ENCODE measurements at regions not wholly inside any gene's neighbourhood (a gene's known extent, or its start where the extent isn't known, plus 50 kb on each side); places are given as distances from the start of the nearest gene placed in this dataset.
"Not testable (repeated sequence)": the region's sequence is repeated elsewhere in the genome, so short reads cannot be mapped to it uniquely, and the experiment has no call there.

- no peak for DNase-seq
Measured at GRCh38 chr5:124929000-124929399, 182.6 kb upstream of the ZNF608 start.

- DNase-seq: no peak
Measured at GRCh38 chr5:124932791-124933600, 186.6 kb upstream of the ZNF608 start.

GRCh38 chr5:124935065-124935464 is 188.6 kb upstream of the ZNF608 start:
- no peak for DNase-seq

- DNase-seq: no peak
Measured at GRCh38 chr5:124936626-124936933, 190.1 kb upstream of the ZNF608 start.

- DNase-seq: no peak
Measured at GRCh38 chr5:124941051-124942049, 194.9 kb upstream of the ZNF608 start.

- no peak for DNase-seq
Measured at GRCh38 chr5:124948062-124948753, 201.8 kb upstream of the ZNF608 start.

GRCh38 chr5:124948754-124949275 is 202.4 kb upstream of the ZNF608 start:
- DNase-seq: no peak

- no peak for DNase-seq
Measured at GRCh38 chr5:124949862-124950261, 203.4 kb upstream of the ZNF608 start.

GRCh38 chr5:124951105-124951504 is 204.7 kb upstream of the ZNF608 start:
- no peak for DNase-seq

GRCh38 chr5:124951661-124952060 is 205.2 kb upstream of the ZNF608 start:
- DNase-seq: no peak

GRCh38 chr5:124952079-124952478 is 205.6 kb upstream of the ZNF608 start:
- no peak for DNase-seq

- no peak for DNase-seq
Measured at GRCh38 chr5:124952566-124952965, 206.1 kb upstream of the ZNF608 start.

- no peak for DNase-seq
Measured at GRCh38 chr5:124954784-124955183, 208.3 kb upstream of the ZNF608 start.

- DNase-seq: no peak
Measured at GRCh38 chr5:124956471-124957029, 210.1 kb upstream of the ZNF608 start.

GRCh38 chr5:124957063-124957462 is 210.6 kb upstream of the ZNF608 start:
- no peak for DNase-seq

- DNase-seq: no peak
Measured at GRCh38 chr5:124960266-124960665, 213.8 kb upstream of the ZNF608 start.

GRCh38 chr5:124961521-124961920 is 215.1 kb upstream of the ZNF608 start:
- DNase-seq: no peak

GRCh38 chr5:124962111-124962510 is 215.7 kb upstream of the ZNF608 start:
- DNase-seq: no peak

GRCh38 chr5:124962735-124963134 is 216.3 kb upstream of the ZNF608 start:
- DNase-seq: no peak

GRCh38 chr5:124963236-124963919 is 216.9 kb upstream of the ZNF608 start:
- DNase-seq: no peak

GRCh38 chr5:124966741-124967140 is 220.3 kb upstream of the ZNF608 start:
- DNase-seq: not testable (repeated sequence)

GRCh38 chr5:124970381-124970780 is 223.9 kb upstream of the ZNF608 start:
- DNase-seq: not testable (repeated sequence)

Data from DMS79 (cell line).